ENCODE measurements at regions not wholly inside any gene's neighbourhood (a gene's known extent, or its start where the extent isn't known, plus 50 kb on each side); places are given as distances from the start of the nearest gene placed in this dataset.

GRCh38 chr6:53717566-53717965, 52.0 kb upstream of the KLHL31 start:
- Histone ChIP-seq H3K27ac (ENCODE audit: low read length) (no peak overlapping the region), H3K4me3 (ENCODE audit: low read depth in 2 of 2, low read length in 2 of 2) (no peak overlapping the region), H3K36me3 (ENCODE audit: control insufficient read depth, insufficient read depth, low read length) (no peaks in the 10 kb centered on the region), H3K9me3 (ENCODE audit: control insufficient read depth, insufficient read depth, low read depth, low read length) (no peaks in the 10 kb centered on the region), H3K27me3 (ENCODE audit: control insufficient read depth, insufficient read depth, low read length) (peaks cover 6% of the 10 kb centered on the region; the same call in 1 of the 2 replicates), H3K4me1 (ENCODE audit: control insufficient read depth, insufficient read depth, low read length) (no peaks in the 10 kb centered on the region)
- ChIA-PET POLR2A (interaction anchor here (0.6 kb wide), 1 partner anchor 38 kb away, joined by 4 read pairs; no protein-coding TSS in a partner anchor), CTCF (no interaction called here)
- ATAC-seq, result no peak
- BruUV-seq (replicated peaks), result no TSS peak
- in situ Hi-C loops (cut with HindIII; ENCODE audit: low pct_unique_long_range_greater_than_20kb, low sequenced_read_pairs) (no loop called here), intact Hi-C loops (cut with micrococcal nuclease; ENCODE audit: unreplicated experiment) (no loop called here)
- DNase-seq (ENCODE audit: low read depth, low spot score), result no peak
- TF ChIP-seq SIN3A (IDR thresholded peaks at IDR 0.05; ENCODE audit: borderline replicate concordance, insufficient read depth, low read depth, low read length) (no peak), POLR2AphosphoS5 (IDR thresholded peaks at IDR 0.05; ENCODE audit: low read depth, low read length) (no peak), CTCF (IDR thresholded peaks at IDR 0.05) (no peak), REST (IDR thresholded peaks at IDR 0.05; ENCODE audit: insufficient read depth in 1 of 2, low read depth in 2 of 2, low read length in 1 of 2) (no peak)

- ATAC-seq, result no peak
- Histone ChIP-seq H3K4me1 (ENCODE audit: control insufficient read depth, insufficient read depth, low read length) (no peaks in the 10 kb centered on the region), H3K27ac (ENCODE audit: low read length) (no peak overlapping the region), H3K9me3 (ENCODE audit: control insufficient read depth, insufficient read depth, low read depth, low read length) (no peaks in the 10 kb centered on the region), H3K4me3 (ENCODE audit: low read depth in 2 of 2, low read length in 2 of 2) (no peak overlapping the region), H3K36me3 (ENCODE audit: control insufficient read depth, insufficient read depth, low read length) (no peaks in the 10 kb centered on the region), H3K27me3 (ENCODE audit: control insufficient read depth, insufficient read depth, low read length) (peaks cover 9% of the 10 kb centered on the region; the same call in 1 of the 2 replicates)
- in situ Hi-C loops (cut with HindIII; ENCODE audit: low pct_unique_long_range_greater_than_20kb, low sequenced_read_pairs), result no loop called here
- POLR2A ChIA-PET, result no interaction called here
- DNase-seq (ENCODE audit: low read depth, low spot score), result no peak
- no peak for TF ChIP-seq CTCF (IDR thresholded peaks at IDR 0.05)
- TF ChIP-seq TCF7L2 (IDR thresholded peaks at IDR 0.05; ENCODE audit: low read depth, low read length), result no peak
- no peak for TF ChIP-seq REST (IDR thresholded peaks at IDR 0.05; ENCODE audit: insufficient read depth in 1 of 2, low read depth in 2 of 2, low read length in 1 of 2)
- TF ChIP-seq POLR2AphosphoS5 (IDR thresholded peaks at IDR 0.05; ENCODE audit: low read depth, low read length), result no peak
- TF ChIP-seq SIN3A (IDR thresholded peaks at IDR 0.05; ENCODE audit: borderline replicate concordance, insufficient read depth, low read depth, low read length), result no peak
- no TSS peak for BruUV-seq (replicated peaks)
- CTCF ChIA-PET, result no interaction called here
- intact Hi-C loops (cut with micrococcal nuclease; ENCODE audit: unreplicated experiment), result no loop called here
Measured at GRCh38 chr6:53715434-53715833, 49.9 kb upstream of the KLHL31 start.
